Epithelial cell of proximal tubule (primary cell): ENCODE measurements at regions not wholly inside any gene's neighbourhood (a gene's known extent, or its start where the extent isn't known, plus 50 kb on each side); places are given as distances from the start of the nearest gene placed in this dataset.
A peak's percentile ranks its signal among the peaks of the same experiment; 100 is the strongest.

Experiments used
- DNase-seq: peaks from one replicate; pipeline ENCODE4 v3.0.0-alpha.2; 2011; ENCODE audit warnings: low read depth
- H3K4me3 ChIP-seq: 2 replicates; pipeline ENCODE4 v1.5.1; 2011; ENCODE audit warnings: low read depth, mild to moderate bottlenecking, low read length
- CTCF ChIP-seq: conservative IDR thresholded peaks from 2 replicates; pipeline ENCODE4 v1.5.1; 2012; ENCODE audit warnings: low read depth, mild to moderate bottlenecking, low read length

DNA sequence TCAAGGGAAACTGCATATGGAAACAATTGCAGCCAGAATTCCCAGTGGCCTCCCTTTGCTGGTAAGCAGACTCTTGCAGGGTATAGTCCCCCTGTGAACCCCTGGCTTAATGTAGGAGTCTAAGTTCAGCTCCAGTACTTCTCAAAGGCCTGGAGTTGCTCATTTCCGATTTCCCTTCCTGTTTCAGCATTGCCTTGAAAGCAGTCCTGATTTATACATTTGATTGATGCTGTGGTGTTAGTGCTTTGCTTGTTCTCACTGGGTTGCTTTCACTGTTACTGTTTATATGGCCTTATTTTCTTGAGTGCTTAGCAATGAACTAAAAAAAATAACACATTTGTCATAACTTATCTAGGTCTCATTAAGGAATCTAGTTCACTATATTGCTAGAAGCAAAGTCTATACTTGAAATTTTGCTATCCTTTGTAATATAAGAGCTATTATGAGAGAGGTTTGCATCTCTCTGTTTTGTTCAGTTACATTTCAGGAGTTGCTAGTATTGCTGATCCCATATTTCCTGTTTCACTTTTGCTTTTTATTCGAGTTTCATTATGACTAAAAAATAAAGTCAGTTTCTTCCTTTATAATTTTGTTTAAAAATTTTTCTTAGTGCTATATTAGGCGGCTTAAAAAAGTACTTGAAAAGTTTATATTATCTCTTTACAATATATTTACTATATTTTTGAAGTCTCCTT, 122.4 kb upstream of the NMUR2 start:
- no peak for DNase-seq
- no peak for TF ChIP-seq CTCF

GRCh38 chr5:152529440-152529839, 124.4 kb upstream of the NMUR2 start:
- TF ChIP-seq CTCF = no peak
- no peak overlapping the region for H3K4me3 ChIP-seq
- no peak for DNase-seq

More for the DNA sequence above, 122.4 kb upstream of the NMUR2 start:
- no peak overlapping the region for H3K4me3 ChIP-seq

DNA sequence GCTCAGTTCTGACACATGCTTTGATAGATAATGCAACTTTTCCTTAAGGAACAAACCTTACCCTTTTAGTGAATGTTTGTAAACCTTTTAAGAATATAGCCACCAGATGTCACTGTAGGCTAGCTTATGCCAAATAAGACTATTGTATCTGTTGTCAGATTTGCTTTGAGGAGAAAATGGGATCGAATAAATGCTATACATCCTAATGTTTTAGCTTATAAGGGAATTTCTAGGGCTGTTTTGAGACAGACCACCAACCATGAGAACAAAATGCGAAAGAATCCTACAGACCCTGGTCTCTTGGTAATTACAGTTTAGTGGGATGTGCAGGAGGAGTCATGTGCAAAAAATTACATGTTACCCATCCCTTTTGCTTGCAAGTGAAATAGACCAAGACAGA, 127.6 kb upstream of the NMUR2 start:
- peak; percentile 55 for TF ChIP-seq CTCF

GRCh38 chr5:152534641-152535040, 129.6 kb upstream of the NMUR2 start:
- H3K4me3 ChIP-seq = no peak overlapping the region
- DNase-seq = no peak
- TF ChIP-seq CTCF = no peak

More for the DNA sequence above, 127.6 kb upstream of the NMUR2 start:
- DNase-seq = peak; percentile 31
- no peak overlapping the region for H3K4me3 ChIP-seq

DNA sequence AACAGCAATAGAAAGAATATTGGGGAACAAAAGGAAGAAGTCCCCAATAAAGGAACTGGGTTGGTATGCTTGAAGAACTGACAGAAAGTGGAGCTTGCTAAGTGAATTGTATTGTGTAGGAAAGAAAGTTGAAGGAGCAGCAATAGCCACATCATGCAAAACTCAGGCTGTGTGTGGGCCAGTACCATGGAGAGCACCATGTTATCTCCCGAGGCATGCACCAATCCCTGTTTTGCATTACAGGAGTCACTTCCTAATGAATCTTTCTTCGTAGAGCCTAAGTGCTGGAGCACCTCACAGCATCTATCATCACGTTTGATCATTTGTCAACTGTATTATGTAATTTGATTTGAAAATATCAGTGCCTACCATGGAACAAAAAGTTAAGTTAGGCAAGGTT, 137.7 kb upstream of the NMUR2 start:
- DNase-seq = no peak
- no peak for TF ChIP-seq CTCF
- H3K4me3 ChIP-seq = no peak overlapping the region

DNA sequence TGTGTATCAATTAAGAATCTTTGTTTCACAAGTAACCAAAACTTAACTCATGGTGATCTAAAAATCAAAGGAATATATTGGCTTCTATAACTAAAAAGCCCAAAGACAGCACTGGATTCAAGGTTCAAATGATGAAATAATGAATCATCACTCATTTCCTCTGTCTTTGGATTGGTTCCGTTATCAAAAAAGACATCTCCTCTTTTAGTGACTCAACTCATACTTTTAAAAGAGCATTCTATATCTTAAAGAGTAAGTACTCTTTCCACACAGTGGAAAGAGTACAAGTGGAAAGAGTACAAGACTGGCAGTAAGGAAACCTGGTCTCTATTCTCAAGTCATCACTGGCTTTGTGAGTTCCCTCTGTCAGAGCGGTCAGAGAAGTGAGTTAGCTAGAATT, 141.4 kb upstream of the NMUR2 start:
- DNase-seq = no peak
- no peak overlapping the region for H3K4me3 ChIP-seq
- no peak for TF ChIP-seq CTCF

DNA sequence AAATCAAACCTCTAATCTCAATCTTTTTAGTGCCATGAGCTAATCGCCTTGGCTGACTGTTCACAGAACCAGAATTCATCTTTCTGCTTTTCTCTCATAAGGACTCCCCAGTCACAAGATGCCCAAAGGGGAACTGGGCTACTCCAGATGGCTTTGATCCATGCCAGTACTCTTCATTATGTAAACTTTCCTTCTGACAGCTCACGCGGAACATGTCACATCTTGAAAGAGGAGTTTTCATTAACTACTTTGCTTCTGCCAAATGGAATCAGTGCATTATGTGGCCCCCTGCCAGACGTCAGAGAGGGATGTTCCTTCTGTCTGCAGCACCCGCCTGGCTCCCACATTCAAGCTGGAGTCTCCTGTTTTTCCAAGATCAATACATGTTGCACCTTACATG, 142.1 kb upstream of the NMUR2 start:
- DNase-seq = no peak
- no peak overlapping the region for H3K4me3 ChIP-seq
- no peak for TF ChIP-seq CTCF
